ENCODE measurements at regions not wholly inside any gene's neighbourhood (a gene's known extent, or its start where the extent isn't known, plus 50 kb on each side); places are given as distances from the start of the nearest gene placed in this dataset.
"Not testable (repeated sequence)": the region's sequence is repeated elsewhere in the genome, so short reads cannot be mapped to it uniquely, and the experiment has no call there.

DNA sequence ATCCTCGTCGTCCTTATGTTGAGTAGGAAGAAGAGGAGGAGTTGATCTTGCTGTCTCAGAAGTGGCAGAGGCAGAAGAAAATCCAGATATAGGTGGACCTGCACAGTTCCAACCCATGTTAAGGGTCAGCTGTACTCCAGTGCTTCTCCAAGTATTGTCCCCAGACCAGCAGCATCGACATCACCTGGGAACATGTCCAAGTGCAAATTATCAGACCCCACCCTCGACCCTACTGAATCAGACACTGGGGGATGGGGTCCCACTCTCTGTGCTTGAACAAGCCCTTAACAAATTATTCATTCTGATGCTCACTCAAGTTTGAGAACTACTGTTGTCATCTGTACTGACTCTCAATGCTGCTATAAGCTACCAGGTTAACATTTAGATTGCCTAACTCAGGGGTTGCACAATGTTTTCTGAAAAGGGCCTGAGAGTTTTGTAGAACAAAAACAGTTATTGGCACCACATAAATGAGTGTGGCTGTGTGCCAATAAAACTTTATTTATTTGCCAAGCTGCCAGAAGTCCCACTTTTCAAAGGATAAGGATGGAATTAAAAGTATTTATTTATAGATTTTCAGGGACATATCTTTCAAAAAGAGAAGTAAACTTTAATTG lies 226.7 kb upstream of the IPO5 start:
- no peak for DNase-seq

DNA sequence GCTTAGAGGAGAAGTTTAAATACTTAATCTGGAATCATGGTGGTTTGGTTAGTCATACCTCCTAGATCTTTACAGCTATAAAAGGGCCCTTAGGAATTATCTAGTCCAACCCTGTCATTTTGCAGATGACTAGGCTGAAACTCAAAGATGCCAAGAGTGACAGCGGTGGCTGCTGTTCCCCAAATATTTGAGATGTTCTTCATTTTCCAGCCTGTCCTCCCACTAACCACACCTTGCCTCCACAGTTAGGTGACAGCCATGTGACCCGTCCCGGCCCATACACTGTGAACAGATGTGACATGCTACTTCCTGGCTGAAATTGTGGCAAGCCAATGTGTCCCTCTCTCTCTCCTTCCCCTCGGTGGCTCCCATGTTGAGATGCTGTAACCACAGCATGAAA lies 225.5 kb upstream of the IPO5 start:
- DNase-seq, result no peak

DNA sequence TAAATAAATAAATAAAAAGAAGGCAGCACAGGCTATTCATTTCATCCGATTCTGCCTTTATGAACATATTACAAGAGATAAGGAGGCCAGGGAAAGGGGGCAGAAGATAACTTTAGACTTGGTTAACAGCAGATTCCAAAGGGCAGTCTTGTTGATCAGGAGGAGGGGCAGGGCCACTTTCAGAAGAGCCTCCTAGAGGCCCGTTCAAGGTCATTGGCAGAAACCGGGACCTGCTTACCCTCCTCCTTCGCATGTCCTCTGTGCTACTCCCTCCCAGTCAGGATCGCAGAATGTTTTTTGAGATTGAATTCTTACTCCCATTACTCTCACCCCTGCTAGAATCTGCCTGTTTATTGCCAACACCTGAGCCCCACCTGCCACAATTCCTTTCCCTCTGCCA lies 217.0 kb upstream of the IPO5 start:
- DNase-seq, result no peak

DNA sequence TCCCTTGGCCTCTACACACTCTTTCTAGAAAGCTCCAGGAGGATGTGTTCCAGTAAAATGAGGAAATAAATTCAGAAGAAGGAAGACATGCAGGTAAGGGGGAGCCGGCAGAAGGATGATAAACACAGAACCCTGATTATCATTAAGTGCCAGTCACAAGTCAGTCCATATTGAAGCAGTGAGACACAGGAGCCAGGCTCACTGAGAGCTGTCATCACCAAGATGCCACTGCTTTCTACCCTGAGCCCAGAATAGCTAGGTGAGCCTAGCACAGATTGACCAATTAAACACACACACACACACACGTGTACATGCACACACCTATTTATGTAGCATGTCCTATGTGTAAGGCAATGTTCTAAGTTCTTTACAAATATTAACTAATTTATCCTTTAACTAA lies 211.4 kb upstream of the IPO5 start:
- no peak for DNase-seq

DNA sequence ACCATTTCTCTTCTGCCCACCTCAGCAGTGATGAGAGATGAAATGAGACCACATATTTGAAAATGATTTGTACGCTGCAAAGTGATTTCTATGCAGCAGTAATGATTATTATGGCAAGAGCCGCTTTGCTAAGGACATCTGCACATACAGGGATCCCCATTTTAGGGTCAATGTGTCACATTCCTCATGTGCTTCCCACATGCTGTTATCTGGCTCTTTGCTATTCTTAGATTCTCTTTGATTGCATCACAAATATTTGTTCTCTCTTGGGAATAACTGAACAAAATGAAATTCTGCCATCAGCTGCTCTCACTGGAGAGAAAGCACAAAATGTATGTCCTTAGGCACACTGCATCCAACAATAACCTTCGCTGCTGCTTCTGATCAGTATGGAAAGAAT lies 209.5 kb upstream of the IPO5 start:
- no peak for DNase-seq

DNA sequence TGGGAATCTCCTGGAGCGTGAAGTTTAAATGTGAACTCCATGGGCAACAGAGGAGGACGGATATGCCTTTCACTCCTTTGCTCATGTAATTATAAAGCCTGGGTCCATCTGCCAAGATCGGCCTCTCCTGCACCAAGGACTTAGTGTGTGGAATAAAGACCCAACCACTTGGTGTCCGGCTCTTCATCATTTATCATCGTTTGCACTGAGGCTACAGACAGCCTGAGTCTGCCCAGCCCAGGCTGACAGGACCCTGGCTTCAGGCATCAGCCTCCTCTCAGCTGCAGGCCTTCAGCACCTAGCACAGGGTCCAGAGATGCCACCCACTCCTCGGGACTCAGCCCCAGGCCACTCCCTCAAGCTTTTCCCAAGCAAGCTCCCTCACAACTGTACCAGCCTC lies 206.8 kb upstream of the IPO5 start:
- no peak for DNase-seq

DNA sequence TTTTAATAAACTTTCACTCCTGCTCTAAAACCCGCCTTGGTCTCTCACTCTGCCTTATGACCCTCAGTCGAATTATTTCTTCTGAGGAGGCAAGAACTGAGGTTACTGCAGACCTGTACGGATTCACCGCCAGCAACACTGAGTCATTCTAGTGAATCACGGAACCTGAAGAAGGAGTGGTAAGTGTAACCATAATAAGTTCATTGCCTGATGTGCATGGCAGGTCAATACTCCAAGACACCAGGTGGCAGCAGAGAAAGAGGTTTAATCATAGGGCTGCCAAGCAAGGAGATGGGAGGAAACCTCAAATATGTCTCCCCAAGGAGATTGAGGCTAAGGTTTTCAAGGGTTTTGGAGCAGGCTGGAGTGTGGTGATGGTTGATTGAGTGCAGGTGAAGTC lies 204.3 kb upstream of the IPO5 start:
- DNase-seq, result no peak

DNA sequence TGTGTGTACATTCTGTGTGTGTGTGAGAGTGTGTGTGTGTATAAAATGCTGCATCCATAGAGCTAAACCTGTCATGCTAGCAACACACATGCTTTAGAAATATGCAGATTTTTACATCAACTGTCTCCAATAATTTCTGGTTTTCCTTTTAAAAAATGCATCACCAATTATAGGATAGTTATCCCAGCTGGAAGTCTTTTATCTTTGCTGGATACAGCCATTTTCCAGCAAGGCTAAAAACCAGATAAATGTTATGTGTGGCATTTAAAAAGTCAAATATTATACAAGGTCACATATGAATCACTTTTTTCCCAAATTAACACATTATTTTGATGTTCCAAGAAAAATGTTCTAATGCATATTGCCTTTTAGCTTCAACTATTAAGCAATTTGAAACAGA lies 202.0 kb upstream of the IPO5 start:
- no peak for DNase-seq

DNA sequence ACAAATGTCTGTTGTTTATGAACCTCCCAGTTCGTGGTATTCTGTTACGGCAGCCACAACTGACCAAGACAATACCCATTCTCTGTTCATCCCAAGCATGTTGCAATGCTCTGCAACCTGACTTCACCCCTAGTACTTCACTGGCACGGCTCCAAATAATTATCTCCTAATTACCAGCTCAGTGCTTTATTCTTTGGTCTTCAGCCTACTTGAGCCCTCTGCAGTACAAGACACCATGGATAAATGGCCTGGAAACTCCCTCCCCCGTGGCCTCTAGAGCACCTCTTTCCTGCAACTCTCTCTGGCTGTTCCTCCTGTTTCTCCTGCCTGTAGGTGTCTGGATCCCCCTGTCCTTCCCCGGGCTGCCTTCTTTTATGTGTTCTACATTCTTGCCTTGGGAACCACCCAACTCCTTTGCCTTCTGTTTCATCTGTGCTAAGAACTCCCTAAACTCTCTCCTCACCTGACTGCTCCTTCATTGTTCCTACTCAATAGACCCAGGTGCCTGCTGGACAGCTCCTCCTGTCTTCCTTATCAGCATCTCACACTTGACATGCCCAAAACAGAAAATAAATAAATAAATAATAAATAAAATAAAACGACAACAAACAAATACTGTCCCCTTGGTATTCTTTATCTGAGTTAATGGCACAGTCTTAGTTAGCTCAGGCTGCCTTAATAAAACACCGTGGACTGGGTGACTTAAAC lies 200.4 kb upstream of the IPO5 start:
- no peak for DNase-seq

DNA sequence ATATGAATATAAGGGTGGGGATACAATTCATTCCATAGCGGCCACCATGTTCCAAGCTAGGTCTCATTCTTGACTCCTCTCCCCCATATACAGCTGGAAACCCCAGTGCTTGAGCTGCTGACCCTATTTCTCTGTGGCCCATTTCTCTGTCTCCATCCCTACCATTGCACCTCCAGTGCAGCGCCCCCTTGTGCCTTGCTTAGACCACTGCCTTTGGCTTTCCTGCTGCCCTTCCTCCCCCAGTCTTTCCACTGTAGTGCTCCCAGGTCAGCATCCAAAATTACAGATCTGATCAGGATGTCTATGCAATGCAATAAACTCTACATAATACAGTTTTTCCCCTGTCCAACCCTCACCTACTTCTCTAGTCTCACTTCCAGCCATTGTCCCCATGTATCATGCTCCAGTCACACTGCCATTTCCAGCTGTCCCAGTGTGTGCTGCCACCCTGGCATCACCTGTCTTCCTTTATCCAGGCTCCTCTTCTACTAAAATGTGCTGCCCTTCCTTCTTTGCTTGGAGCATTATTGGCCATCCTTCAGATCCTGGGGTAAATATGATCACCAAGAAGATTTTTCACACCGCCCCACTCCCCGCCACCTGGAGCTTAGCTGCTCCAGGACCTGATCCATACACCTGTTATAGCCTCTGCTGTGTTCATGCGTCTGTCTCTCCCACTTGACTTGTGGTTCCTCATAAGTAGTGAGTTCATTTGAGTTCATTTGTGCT lies 199.4 kb upstream of the IPO5 start:
- no peak for DNase-seq

DNA sequence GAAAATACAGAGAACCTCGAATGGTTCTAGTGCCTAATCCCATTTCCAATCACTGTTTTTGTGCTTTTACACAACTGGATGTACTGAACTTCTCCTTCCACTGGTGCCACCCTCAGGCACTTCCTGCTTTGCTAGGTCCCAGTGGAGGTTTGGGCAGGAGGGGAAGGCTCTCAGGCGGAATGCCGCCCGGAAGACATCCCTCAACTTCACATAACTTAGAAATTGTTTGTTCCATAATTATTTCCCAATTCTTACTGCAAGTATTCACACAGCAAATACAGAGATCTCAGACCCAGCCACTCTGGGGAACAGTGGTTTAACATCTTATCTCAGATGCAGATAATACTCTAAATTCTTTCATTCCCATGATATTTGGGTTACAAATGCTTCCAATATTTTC lies 195.7 kb upstream of the IPO5 start:
- no peak for DNase-seq

DNA sequence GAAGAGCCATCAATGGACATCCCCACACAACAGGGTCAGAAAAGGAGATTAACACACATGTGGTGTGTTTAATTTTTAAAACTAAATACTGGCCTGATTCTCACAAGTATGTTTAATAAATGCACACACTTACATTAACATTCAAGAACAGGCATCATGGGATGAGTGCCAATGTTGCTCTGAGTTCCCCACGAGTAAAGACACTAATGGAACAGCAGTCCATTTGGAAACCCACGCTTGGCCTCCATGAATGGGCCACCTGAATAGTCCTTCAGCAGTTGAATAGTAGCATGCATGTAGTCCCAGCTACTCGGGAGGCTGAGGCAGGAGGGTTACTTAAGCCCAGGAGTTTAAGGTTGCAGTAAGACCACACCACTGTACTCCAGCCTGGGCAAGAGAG lies 195.2 kb upstream of the IPO5 start:
- DNase-seq, result no peak

DNA sequence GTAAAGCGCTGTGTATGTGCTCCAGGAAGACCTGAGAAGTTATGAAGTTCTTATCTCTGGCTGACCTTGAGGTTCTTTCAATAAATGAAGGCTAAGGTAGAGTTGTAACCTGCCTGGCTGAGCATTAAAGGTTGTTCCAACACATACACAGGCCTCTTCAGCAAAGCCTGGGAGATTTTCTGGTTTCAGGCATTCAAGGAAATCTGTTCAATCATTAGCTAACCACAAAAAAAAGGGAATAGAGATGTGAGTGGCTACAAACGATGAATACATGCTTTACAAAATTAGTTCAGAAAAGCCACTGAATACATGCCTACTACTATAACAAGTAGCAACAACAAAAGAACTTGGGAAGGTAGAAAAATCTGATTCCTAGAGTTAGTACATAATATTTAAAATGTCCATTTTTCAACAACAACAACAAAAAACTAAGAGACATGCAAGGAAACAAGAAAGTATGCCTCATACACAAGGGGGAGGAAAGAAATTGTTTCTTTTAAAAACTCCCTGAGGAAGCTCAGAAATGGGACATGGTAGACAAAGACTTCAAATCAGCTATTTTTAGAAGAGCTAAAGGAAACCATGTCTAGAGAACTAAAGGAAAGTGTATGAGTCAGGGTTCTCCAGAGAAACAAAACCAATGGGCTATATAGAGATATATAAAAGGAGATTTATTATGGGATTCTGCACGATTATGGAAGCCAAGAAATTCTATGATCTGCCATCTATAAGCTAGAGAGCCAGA lies 191.5 kb upstream of the IPO5 start:
- DNase-seq, result no peak

DNA sequence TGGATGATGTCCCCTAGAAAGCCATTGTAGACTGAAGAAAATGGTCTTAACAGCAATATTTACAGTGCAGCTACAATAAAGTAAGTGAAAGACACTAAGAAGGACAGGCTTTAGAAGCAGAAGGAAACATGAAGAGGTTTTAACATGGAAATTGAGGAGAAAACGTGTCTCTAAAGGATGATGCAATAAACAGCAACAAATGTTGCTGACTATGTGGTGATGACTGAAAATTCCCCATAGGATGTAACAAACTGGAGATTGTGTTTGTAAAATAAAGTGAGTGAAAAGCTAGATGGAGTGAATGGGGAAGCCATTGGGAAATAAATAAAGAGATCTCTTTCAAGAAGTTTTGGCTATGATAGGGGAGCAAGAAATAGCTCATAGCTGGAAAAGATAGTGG lies 186.7 kb upstream of the IPO5 start:
- no peak for DNase-seq

DNA sequence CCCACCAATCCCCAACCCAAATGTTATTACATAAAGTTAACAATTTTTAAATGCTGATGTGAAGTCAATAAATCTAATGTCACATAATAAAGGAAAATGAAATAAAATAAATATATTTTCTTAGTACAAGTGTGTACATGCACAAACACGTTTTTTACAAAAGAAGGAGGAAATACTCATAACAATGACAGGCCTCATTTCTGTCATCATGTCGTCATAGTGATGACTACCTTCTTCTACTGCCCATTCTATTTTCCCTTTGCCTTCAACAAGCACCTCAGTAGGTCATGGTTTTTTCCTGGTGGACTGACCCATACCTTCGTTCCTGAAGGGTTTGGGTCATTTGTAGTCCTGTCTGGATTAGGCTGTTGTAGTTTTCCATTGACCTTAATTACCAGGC lies 185.3 kb upstream of the IPO5 start:
- DNase-seq, result no peak

DNA sequence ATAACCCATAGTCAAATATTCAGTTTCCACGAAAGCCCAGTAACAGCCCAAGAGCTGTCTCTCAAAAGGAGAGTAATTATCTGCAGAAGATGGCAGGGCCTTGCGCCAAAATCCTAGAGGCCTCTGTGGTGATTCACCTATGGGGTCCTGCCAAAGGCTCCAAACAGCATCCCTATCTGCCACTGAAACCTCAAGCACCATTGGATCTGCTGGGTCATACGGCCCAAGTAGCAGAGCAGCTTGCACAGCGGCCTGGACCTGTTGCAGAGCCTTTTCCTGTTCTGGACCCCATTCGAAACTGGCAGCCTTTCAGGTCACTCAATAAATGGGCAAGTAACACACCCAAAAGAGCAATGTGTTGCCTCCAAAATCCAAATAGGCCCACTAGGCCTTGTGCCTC lies 183.2 kb upstream of the IPO5 start:
- not testable (repeated sequence) for DNase-seq

DNA sequence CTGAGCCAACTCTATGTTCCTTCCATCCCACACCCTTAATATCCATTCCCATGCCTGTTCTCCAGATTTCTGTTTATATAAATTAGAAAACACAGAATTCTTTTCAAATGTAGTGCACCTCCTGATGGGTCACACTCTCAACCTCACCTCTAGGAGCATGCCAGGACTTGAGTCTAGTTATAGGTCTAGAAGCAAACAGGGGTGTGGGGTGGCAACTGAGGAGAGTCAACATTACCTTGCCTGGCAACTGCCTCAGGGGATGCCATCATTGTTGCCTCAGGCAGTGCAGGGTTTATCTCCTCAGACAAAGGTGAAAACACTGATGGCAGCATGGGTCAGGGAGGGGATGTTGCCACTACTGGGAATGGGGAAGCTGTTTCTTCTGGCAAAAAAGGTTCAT lies 181.0 kb upstream of the IPO5 start:
- DNase-seq, result not testable (repeated sequence)

DNA sequence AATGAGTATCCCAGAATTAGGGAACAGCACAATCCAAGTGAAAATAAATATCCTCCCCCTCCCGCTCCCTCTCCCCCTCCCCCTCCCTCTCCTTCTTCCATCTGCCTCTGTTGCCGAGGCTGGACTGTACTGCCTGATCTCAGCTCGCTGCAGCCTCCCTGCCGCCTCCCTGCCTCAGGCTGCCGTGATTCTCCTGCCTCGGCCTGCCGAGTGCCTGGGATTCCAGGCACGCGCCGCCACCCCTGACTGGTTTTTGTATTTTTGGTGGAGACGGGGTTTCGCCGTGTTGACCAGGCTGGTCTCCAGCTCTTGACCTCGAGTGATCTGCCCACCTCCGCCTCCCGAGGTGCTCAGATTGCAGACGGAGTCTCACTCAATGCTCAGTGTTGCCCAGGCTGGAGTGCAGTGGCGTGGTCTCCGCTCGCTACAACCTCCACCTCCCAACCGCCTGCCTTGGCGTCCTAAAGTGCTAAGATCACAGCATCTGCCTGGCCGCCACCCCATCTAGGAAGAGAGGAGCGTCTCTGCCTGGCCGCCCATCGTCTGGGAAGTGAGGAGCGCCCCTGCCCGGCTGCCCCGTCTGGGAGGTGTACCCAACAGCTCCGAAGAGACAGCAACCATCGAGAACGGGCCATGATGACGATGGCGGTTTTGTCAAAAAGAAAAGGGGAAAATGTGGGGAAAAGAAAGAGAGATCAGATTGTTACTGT lies 178.9 kb upstream of the IPO5 start:
- not testable (repeated sequence) for DNase-seq

DNA sequence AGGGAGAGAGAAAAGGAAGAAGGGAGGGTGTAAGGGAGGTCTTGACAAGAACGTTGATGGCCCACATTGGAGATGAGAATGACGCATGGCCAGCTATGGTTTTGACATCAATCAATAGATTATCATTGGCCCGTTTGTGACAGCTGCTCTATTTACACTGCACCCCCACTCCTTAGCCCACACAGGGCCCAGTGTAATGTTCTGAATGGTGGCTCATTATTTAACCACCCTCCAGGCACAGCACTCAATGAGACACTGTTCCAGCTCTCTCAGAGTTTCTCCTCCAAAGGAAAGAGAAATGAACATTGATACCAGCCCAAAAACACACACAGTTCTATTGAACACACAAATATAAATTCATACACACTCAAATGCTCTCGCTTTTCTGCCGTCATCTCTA lies 173.0 kb upstream of the IPO5 start:
- DNase-seq, result no peak

DNA sequence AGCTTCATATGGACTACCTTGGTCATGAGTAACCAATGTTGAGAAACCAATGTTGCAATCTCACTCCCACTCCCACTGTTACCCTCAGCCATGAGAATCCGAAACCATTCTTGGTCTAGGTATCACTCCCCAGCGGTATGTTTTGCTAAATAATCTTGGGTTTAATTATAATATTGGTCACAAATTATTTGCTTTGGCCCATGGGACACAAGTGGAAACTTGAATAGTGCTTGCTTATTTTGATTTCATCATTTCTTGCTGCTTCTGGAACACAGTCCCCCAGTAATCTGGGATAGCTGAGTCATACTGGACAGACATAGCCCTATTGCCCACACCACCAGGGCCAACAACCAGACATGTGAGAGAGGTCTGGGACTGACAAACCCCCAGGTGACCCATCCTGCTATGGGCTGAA lies 171.6 kb upstream of the IPO5 start:
- DNase-seq, result no peak

DNA sequence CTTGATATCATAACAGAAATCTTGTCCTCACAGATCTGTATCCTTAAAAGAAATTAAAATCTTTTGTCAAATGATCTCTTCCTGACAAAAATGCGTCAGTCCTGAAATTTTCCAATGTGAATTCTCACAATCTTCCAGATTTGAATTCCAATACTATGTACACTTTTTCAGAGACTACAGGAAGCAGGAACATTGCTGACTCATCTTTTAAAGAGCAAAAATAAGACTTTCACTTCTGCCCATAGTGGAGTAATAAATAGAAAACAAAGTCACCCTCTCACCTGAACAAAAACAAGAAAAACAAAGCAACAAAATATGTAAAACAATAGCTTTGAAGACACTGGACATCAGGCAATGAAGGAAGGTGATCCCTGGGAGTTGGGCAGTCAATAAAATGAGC lies 167.0 kb upstream of the IPO5 start:
- DNase-seq, result no peak

DNA sequence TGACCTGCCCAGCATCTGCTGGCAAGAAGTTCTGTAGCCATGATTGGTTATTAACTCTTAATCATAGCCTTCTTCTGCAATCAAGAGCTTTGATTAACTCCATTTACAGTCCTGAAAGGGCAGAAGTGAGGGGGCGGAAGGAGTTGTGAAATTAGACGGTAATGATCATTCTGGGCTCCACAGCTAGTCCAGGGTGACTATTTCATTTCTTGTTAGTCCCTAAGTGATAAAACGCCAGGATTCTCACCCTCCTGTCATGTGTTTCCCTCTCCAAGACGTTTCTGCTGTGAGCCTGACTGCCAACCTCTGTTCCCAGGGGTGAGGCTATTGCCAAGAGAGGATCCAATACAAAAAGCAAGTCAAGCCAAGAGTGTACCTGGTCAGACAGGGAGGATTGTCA lies 155.9 kb upstream of the IPO5 start:
- DNase-seq, result no peak

DNA sequence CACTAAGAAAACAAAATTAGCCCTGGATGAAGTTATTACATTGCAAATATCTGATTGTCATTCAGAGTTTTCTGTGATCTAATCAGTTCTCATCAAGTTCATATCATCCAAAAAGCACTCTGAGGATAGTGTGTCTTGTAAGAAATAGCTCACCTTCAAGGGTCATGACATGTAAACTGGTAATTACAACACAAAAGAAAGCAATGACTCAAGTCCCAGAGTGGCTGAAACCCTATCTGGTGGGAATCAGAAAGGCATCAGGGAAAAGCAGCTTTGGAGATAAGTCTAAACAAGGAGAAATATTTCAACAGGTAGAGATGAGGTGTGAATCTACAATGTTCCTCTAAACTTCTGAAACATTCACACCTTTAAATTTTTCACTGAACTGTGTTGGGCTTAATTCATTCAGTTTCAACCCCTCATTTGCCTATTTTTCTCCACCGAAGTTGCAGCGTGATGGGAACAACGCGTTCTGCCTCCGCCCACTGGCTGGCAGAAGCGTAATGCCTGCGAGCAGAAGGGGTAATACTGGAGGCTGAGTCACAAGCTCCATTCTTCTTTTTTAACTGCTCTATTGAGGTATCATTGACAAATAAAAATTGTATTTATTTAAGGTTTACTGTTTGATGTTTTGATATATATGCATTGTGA lies 155.2 kb upstream of the IPO5 start:
- DNase-seq, result no peak
